HepG2 (cell line): ENCODE measurements at regions not wholly inside any gene's neighbourhood (a gene's known extent, or its start where the extent isn't known, plus 50 kb on each side); places are given as distances from the start of the nearest gene placed in this dataset.

Source experiments
- ELF3 ChIP-seq: IDR thresholded peaks from 2 replicates; pipeline ENCODE4 v1.6.1; 2016; ENCODE audit warnings: missing genetic modification reagents, missing compliant biosample characterization
- PAXIP1 ChIP-seq: sonication (generic); formaldehyde crosslinking; conservative IDR thresholded peaks from 2 replicates; pipeline ENCODE4 v1.4.0; 2020; ENCODE audit warnings: mild to moderate bottlenecking, missing genetic modification reagents, moderate library complexity
- PRDM15 ChIP-seq: sonication (generic); formaldehyde crosslinking; IDR thresholded peaks from 2 replicates; pipeline ENCODE4 v1.4.0; 2020; ENCODE audit warnings: missing genetic modification reagents
- SAP130 ChIP-seq: IDR thresholded peaks from 2 replicates; pipeline ENCODE4 v1.6.1; 2016; ENCODE audit warnings: low read depth
- TBX2 ChIP-seq: sonication (generic); formaldehyde crosslinking; IDR thresholded peaks from 2 replicates; pipeline ENCODE4 v1.5.0; 2020; ENCODE audit warnings: missing genetic modification reagents, mild to moderate bottlenecking, borderline replicate concordance
- ZNF292 ChIP-seq: sonication (generic); formaldehyde crosslinking; IDR thresholded peaks from 2 replicates; pipeline ENCODE4 v1.8.1; 2022; ENCODE audit warnings: mild to moderate bottlenecking, low read depth, missing genetic modification reagents, borderline replicate concordance
- ZNF543 ChIP-seq: sonication (generic); formaldehyde crosslinking; IDR thresholded peaks from 2 replicates; pipeline ENCODE4 v1.4.0; 2020; ENCODE audit warnings: mild to moderate bottlenecking, missing genetic modification reagents
- ZNF614 ChIP-seq: IDR thresholded peaks from 2 replicates; pipeline ENCODE4 v1.6.1; 2018; ENCODE audit warnings: missing biosample characterization, missing genetic modification reagents, inconsistent platforms, borderline replicate concordance
- ZNF619 ChIP-seq: sonication (generic); formaldehyde crosslinking; IDR thresholded peaks from 2 replicates; pipeline ENCODE4 v1.4.0; 2020; ENCODE audit warnings: mild to moderate bottlenecking, missing genetic modification reagents
- TF ChIP-seq, protein P1 (sequence below): sonication (generic); formaldehyde crosslinking; IDR thresholded peaks from 2 replicates; pipeline ENCODE4 v1.8.0; 2022; ENCODE audit warnings: missing genetic modification reagents, mild to moderate bottlenecking, moderate library complexity, borderline replicate concordance
- TF ChIP-seq, protein P2 (sequence below): sonication (generic); formaldehyde crosslinking; IDR thresholded peaks from 2 replicates; pipeline ENCODE4 v1.4.0; 2020; ENCODE audit warnings: mild to moderate bottlenecking, missing genetic modification reagents, borderline replicate concordance
- TF ChIP-seq, protein P3 (sequence below): sonication (generic); formaldehyde crosslinking; IDR thresholded peaks from 2 replicates; pipeline ENCODE4 v1.5.0; 2020; ENCODE audit warnings: mild to moderate bottlenecking, missing genetic modification reagents

DNA sequence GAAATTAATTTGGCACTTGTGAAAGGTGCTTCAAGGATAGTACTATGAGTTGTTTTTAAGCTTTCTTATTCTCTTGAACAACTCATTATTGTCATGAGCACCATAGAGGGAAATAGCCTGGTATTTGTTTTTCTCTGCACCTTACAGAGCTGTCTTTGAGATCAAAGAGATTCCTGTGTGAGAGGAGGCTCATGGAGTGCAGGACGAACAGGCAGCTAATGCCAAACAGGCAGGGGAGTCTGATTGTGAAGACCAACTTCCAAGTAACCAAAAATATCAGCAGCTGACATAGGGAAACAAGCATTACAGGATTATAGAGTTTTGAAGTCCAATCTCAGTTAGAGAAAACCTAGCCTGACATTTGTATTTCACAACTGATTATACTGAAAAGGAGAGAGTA is 110.6 kb upstream of the TENT5A start (continued):
- TF ChIP-seq, protein P1, sequence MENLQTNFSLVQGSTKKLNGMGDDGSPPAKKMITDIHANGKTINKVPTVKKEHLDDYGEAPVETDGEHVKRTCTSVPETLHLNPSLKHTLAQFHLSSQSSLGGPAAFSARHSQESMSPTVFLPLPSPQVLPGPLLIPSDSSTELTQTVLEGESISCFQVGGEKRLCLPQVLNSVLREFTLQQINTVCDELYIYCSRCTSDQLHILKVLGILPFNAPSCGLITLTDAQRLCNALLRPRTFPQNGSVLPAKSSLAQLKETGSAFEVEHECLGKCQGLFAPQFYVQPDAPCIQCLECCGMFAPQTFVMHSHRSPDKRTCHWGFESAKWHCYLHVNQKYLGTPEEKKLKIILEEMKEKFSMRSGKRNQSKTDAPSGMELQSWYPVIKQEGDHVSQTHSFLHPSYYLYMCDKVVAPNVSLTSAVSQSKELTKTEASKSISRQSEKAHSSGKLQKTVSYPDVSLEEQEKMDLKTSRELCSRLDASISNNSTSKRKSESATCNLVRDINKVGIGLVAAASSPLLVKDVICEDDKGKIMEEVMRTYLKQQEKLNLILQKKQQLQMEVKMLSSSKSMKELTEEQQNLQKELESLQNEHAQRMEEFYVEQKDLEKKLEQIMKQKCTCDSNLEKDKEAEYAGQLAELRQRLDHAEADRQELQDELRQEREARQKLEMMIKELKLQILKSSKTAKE (CRISPR knock-in tag), result no peak
- TF ChIP-seq PAXIP1 (CRISPR knock-in tag) (peak; percentile 77), ZNF543 (CRISPR knock-in tag) (no peak), ZNF619 (no peak), ELF3 (CRISPR knock-in tag) (peak; percentile 86), ZNF614 (CRISPR knock-in tag) (0 out of 2 replicates have a peak, but pooled peaks have one; percentile 76), SAP130 (CRISPR knock-in tag) (peak; percentile 68), TBX2 (CRISPR knock-in tag) (peak; percentile 72), ZNF292 (CRISPR knock-in tag) (peak; percentile 89; the same call in 1 of the 2 replicates), PRDM15 (CRISPR knock-in tag) (no peak)
- TF ChIP-seq, protein P2, sequence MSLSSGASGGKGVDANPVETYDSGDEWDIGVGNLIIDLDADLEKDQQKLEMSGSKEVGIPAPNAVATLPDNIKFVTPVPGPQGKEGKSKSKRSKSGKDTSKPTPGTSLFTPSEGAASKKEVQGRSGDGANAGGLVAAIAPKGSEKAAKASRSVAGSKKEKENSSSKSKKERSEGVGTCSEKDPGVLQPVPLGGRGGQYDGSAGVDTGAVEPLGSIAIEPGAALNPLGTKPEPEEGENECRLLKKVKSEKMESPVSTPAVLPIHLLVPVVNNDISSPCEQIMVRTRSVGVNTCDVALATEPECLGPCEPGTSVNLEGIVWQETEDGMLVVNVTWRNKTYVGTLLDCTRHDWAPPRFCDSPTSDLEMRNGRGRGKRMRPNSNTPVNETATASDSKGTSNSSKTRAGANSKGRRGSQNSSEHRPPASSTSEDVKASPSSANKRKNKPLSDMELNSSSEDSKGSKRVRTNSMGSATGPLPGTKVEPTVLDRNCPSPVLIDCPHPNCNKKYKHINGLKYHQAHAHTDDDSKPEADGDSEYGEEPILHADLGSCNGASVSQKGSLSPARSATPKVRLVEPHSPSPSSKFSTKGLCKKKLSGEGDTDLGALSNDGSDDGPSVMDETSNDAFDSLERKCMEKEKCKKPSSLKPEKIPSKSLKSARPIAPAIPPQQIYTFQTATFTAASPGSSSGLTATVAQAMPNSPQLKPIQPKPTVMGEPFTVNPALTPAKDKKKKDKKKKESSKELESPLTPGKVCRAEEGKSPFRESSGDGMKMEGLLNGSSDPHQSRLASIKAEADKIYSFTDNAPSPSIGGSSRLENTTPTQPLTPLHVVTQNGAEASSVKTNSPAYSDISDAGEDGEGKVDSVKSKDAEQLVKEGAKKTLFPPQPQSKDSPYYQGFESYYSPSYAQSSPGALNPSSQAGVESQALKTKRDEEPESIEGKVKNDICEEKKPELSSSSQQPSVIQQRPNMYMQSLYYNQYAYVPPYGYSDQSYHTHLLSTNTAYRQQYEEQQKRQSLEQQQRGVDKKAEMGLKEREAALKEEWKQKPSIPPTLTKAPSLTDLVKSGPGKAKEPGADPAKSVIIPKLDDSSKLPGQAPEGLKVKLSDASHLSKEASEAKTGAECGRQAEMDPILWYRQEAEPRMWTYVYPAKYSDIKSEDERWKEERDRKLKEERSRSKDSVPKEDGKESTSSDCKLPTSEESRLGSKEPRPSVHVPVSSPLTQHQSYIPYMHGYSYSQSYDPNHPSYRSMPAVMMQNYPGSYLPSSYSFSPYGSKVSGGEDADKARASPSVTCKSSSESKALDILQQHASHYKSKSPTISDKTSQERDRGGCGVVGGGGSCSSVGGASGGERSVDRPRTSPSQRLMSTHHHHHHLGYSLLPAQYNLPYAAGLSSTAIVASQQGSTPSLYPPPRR, result peak; percentile 77; the same call in 1 of the 2 replicates
- TF ChIP-seq, protein P3, sequence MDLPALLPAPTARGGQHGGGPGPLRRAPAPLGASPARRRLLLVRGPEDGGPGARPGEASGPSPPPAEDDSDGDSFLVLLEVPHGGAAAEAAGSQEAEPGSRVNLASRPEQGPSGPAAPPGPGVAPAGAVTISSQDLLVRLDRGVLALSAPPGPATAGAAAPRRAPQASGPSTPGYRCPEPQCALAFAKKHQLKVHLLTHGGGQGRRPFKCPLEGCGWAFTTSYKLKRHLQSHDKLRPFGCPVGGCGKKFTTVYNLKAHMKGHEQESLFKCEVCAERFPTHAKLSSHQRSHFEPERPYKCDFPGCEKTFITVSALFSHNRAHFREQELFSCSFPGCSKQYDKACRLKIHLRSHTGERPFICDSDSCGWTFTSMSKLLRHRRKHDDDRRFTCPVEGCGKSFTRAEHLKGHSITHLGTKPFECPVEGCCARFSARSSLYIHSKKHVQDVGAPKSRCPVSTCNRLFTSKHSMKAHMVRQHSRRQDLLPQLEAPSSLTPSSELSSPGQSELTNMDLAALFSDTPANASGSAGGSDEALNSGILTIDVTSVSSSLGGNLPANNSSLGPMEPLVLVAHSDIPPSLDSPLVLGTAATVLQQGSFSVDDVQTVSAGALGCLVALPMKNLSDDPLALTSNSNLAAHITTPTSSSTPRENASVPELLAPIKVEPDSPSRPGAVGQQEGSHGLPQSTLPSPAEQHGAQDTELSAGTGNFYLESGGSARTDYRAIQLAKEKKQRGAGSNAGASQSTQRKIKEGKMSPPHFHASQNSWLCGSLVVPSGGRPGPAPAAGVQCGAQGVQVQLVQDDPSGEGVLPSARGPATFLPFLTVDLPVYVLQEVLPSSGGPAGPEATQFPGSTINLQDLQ, result no peak
